Hepatocyte (in vitro differentiated cells): ENCODE measurements at regions not wholly inside any gene's neighbourhood (a gene's known extent, or its start where the extent isn't known, plus 50 kb on each side); places are given as distances from the start of the nearest gene placed in this dataset.

Experiments used
- CTCF ChIP-seq: fragments of 200-600 bp; sonication (generic); IDR thresholded peaks from 2 replicates; pipeline ENCODE4 v1.5.1; 2016; ENCODE audit warnings: antibody characterized with exemption, mild to moderate bottlenecking; ENCODE audit not compliant: poor library complexity
- EZH2 ChIP-seq: fragments of 200-600 bp; sonication (generic); IDR thresholded peaks from 2 replicates; pipeline ENCODE4 v1.6.1; 2016; ENCODE audit warnings: antibody characterized with exemption, mild to moderate bottlenecking, borderline replicate concordance
- EZH2phosphoT487 ChIP-seq: fragments of 200-600 bp; sonication (generic); IDR thresholded peaks from one replicate; pipeline ENCODE4 v1.6.1; 2018; ENCODE audit warnings: antibody characterized with exemption, mild to moderate bottlenecking, low read depth, moderate library complexity; ENCODE audit not compliant: unreplicated experiment, severe bottlenecking

DNA sequence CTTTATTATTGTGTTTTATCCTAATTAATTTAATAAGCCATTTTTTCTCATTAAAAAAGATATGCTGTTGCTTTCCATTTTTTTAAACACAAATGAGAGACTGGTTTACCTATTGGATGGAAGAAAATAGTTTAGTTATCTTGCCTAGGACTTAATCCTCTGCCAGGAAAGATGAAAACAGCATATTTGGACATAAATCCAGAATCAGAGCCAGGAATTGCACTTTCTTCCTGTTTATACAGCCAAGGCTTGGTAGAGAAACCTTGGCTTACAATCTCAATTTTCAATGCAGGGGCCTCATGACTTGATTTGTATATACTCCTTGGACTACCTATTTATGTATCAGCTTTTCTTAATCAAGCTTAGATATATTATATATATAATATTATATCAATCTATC is 618.8 kb upstream of the SEMA3D start:
- no peak for TF ChIP-seq CTCF
- no peak for TF ChIP-seq EZH2
- no peak for TF ChIP-seq EZH2phosphoT487
